K562 (cell line): ENCODE measurements at regions not wholly inside any gene's neighbourhood (a gene's known extent, or its start where the extent isn't known, plus 50 kb on each side); places are given as distances from the start of the nearest gene placed in this dataset.

ENCODE experiments used
- ESRRA ChIP-seq: fragments of 450-650 bp; IDR thresholded peaks from 2 replicates; pipeline ENCODE4 v1.6.1; 2014; ENCODE audit warnings: low read depth, mild to moderate bottlenecking, moderate library complexity, borderline replicate concordance
- KDM1A ChIP-seq, 2 experiments: fragments of 450-650 bp; IDR thresholded peaks; 2 replicates each; pipeline ENCODE4 v1.6.1; 2016; ENCODE audit warnings: mild to moderate bottlenecking in 2 of 2
- MLX ChIP-seq, 2 experiments: fragments of 450-650 bp in 1 of 2; sonication (generic) in 1 of 2; formaldehyde crosslinking; conservative IDR thresholded peaks; 2 replicates each; pipeline versions ENCODE4 v1.4.0 to v1.8.1; 2020 to 2022; ENCODE audit warnings: mild to moderate bottlenecking in 1 of 2, missing genetic modification reagents in 1 of 2
- PATZ1 ChIP-seq: fragments of 250-450 bp; sonication (Bioruptor Pico); IDR thresholded peaks from 2 replicates; pipeline ENCODE4 v1.5.0; 2020; ENCODE audit warnings: mild to moderate bottlenecking, borderline replicate concordance

- TF ChIP-seq ESRRA (no peak), KDM1A (IDR thresholded peaks at IDR 0.05) (no peak), PATZ1 (CRISPR knock-in tag) (no peak), MLX (CRISPR knock-in tag; conservative IDR thresholded peaks at IDR 0.05) (no peak)
These were observed 57.9 kb downstream of the OTUD1 start for GRCh38 chr10:23496727-23497126.
